HUES64 (cell line): ENCODE measurements at regions not wholly inside any gene's neighbourhood (a gene's known extent, or its start where the extent isn't known, plus 50 kb on each side); places are given as distances from the start of the nearest gene placed in this dataset.

ENCODE experiments used
- H3K27ac ChIP-seq: 2 replicates; pipeline ENCODE4 v1.7.0; 2013; ENCODE audit warnings: low read depth, low read length, inconsistent platforms
- H3K27me3 ChIP-seq: 2 replicates; pipeline ENCODE4 v1.6.1; 2013; ENCODE audit warnings: mild to moderate bottlenecking, low read length; ENCODE audit not compliant: insufficient read depth
- H3K36me3 ChIP-seq: 2 replicates; pipeline ENCODE4 v1.6.1; 2013; ENCODE audit warnings: mild to moderate bottlenecking, low read length; ENCODE audit not compliant: insufficient read depth
- H3K4me1 ChIP-seq: 2 replicates; pipeline ENCODE4 v1.6.1; 2013; ENCODE audit warnings: mild to moderate bottlenecking, low read length, moderate library complexity; ENCODE audit not compliant: insufficient read depth
- H3K4me3 ChIP-seq: 2 replicates; pipeline ENCODE4 v1.5.1; 2013; ENCODE audit warnings: mild to moderate bottlenecking, low read length, moderate library complexity
- H3K9ac ChIP-seq: 2 replicates; pipeline ENCODE4 v1.6.1; 2013; ENCODE audit warnings: mild to moderate bottlenecking, low read depth, low read length
- H3K9me3 ChIP-seq: 2 replicates; pipeline ENCODE4 v1.6.1; 2013; ENCODE audit warnings: low read depth, low read length; ENCODE audit not compliant: insufficient read depth
- WGBS: fragments of 150-250, 120-280 bp; methylation state at CpG from one replicate; pipeline ENCODE4 v1.1.7; 2013; ENCODE audit warnings: missing lambda C conversion rate; 5-methylcytosine and 5-hydroxymethylcytosine counted together

GRCh38 chr3:152608696-152609594 lies 226.0 kb upstream of the P2RY1 start:
- Histone ChIP-seq H3K36me3 (no peaks in the 10 kb centered on the region), H3K27me3 (no peaks in the 10 kb centered on the region), H3K4me3 (no peak overlapping the region), H3K9ac (0 out of 2 replicates have a peak overlapping the region, but pooled peaks have one; percentile 14), H3K9me3 (0 out of 2 replicates have a peak, but pooled peaks cover 2% of the 10 kb centered on the region), H3K4me1 (peaks cover 29% of the 10 kb centered on the region), H3K27ac (peak overlapping the region; percentile 79; the same call in 1 of the 2 replicates)
- 88% methylated on average over 8 of the region's 8 CpGs for WGBS

- H3K27ac ChIP-seq = peak overlapping the region; percentile 79
Measured at GRCh38 chr3:152609891-152610290, 225.0 kb upstream of the P2RY1 start.

DNA sequence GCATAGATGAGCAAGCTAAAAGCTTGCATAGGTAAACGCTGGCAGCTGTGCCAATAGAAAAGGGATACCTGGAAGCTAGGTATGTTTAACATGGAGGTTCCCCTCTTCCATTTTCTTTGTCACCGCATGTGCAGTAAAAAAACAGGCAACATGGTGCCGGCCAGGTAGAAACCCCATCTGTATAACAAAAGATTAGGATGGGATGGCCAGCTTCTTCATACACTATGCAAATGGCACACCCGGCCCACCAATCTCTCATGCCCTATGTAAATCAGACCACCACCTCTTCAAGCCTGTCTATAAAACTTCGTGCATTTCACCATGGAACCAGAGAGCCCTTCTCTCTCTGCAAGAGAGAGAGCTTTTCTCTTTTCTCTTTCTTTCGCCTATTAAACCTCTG lies 224.3 kb upstream of the P2RY1 start:
- no peaks in the 10 kb centered on the region for H3K27me3 ChIP-seq
- 70% methylated on average over 6 of the region's 6 CpGs for WGBS
- H3K9me3 ChIP-seq = no peaks in the 10 kb centered on the region
- peak overlapping the region; percentile 28; the same call in 1 of the 2 replicates for H3K9ac ChIP-seq
- H3K4me3 ChIP-seq = no peak overlapping the region
- H3K36me3 ChIP-seq = no peaks in the 10 kb centered on the region
- H3K27ac ChIP-seq = peak overlapping the region; percentile 79
- H3K4me1 ChIP-seq = peaks cover 29% of the 10 kb centered on the region

More at GRCh38 chr3:152609891-152610290, 225.0 kb upstream of the P2RY1 start:
- Histone ChIP-seq H3K9me3 (no peaks in the 10 kb centered on the region), H3K4me1 (peaks cover 29% of the 10 kb centered on the region), H3K9ac (no peak overlapping the region), H3K4me3 (0 out of 2 replicates have a peak overlapping the region, but pooled peaks have one; percentile 12), H3K36me3 (no peaks in the 10 kb centered on the region), H3K27me3 (no peaks in the 10 kb centered on the region)

DNA sequence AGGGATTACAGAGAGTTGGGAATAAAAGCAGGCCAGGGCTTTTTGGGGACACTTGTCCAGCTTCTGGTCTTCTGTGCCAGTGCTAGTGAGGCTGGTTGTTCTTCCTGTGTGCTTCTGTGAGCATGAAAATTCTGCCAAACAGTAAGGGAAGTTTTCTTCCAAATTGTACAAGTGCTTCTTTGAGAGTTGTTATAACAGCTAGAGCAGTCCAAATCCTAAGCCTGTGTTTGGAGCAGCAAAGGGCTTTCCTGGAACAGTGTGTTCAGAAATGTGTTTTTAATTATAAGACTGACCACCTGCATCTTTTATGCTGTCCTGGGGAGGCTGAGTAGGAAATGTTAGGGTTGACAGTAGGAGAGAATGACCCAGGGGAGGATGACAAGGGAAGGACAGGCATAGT lies 223.0 kb upstream of the P2RY1 start:
- Histone ChIP-seq H3K36me3 (no peaks in the 10 kb centered on the region), H3K9me3 (no peaks in the 10 kb centered on the region), H3K4me3 (no peak overlapping the region), H3K27me3 (no peaks in the 10 kb centered on the region), H3K9ac (no peak overlapping the region), H3K27ac (no peak overlapping the region), H3K4me1 (peaks cover 29% of the 10 kb centered on the region)

DNA sequence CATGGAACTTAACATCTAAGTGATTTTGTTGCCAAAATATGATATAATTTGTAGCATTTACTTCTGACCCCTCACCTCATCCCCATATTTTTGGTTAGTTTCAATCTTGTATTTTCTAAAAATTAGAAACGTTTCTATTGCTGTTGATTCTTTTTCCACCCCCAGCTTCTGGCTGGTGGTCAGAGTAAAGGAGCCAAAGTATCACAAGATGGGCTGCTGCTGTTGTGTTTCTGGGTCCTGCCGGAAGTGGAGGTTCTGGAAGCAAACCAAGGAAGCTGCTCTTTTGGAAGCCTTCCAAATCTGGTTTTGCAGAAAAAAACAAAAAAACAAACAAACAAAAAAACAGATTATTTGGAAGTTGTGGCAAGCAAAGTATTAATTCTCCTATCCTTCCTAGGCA lies 221.1 kb upstream of the P2RY1 start:
- no peak overlapping the region for H3K27ac ChIP-seq
- no peak overlapping the region for H3K4me3 ChIP-seq
- no peaks in the 10 kb centered on the region for H3K9me3 ChIP-seq
- H3K36me3 ChIP-seq = no peaks in the 10 kb centered on the region
- WGBS = 100% methylated on average over 2 of the region's 2 CpGs
- peaks cover 24% of the 10 kb centered on the region for H3K4me1 ChIP-seq
- H3K9ac ChIP-seq = no peak overlapping the region
- H3K27me3 ChIP-seq = no peaks in the 10 kb centered on the region

DNA sequence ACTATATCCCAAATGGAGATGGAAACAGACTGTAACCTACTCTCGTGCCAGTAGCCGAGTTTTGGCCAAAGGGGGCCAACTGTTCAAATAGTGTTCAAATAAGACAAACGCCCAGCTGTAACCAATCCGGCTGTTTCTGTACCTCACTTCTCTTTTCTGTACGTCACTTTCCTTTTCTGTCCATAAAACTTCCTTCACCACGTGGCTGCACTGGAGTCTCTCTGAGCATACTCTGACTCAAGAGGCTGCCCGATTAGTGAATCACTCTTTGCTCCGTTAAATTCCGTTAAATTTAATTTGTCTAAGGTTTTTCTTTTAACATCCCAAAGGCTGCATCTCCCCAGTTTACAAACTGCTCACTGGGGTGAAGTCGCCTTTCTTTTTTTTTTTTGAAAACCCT lies 219.2 kb upstream of the P2RY1 start:
- Histone ChIP-seq H3K36me3 (no peaks in the 10 kb centered on the region), H3K4me3 (no peak overlapping the region), H3K27me3 (no peaks in the 10 kb centered on the region), H3K9ac (no peak overlapping the region), H3K9me3 (no peaks in the 10 kb centered on the region), H3K4me1 (peaks cover 5% of the 10 kb centered on the region), H3K27ac (no peak overlapping the region)
- 89% methylated on average over 10 of the region's 10 CpGs for WGBS

GRCh38 chr3:152617609-152618008 lies 217.3 kb upstream of the P2RY1 start:
- Histone ChIP-seq H3K9ac (no peak overlapping the region), H3K4me1 (0 out of 2 replicates have a peak, but pooled peaks cover 8% of the 10 kb centered on the region), H3K9me3 (no peaks in the 10 kb centered on the region), H3K27ac (no peak overlapping the region), H3K4me3 (no peak overlapping the region), H3K36me3 (no peaks in the 10 kb centered on the region), H3K27me3 (no peaks in the 10 kb centered on the region)

GRCh38 chr3:152618529-152618928 lies 216.4 kb upstream of the P2RY1 start:
- Histone ChIP-seq H3K27ac (no peak overlapping the region), H3K27me3 (no peaks in the 10 kb centered on the region), H3K4me1 (0 out of 2 replicates have a peak, but pooled peaks cover 8% of the 10 kb centered on the region), H3K4me3 (no peak overlapping the region), H3K9ac (no peak overlapping the region), H3K36me3 (no peaks in the 10 kb centered on the region), H3K9me3 (no peaks in the 10 kb centered on the region)
- no CpG with 5 or more reads among the region's 1 CpG for WGBS

GRCh38 chr3:152619691-152620090 lies 215.2 kb upstream of the P2RY1 start:
- no peak overlapping the region for H3K9ac ChIP-seq

GRCh38 chr3:152620395-152620794 lies 214.5 kb upstream of the P2RY1 start:
- WGBS = 97% methylated on average over 2 of the region's 3 CpGs
- Histone ChIP-seq H3K9me3 (no peaks in the 10 kb centered on the region), H3K4me1 (0 out of 2 replicates have a peak, but pooled peaks cover 8% of the 10 kb centered on the region), H3K9ac (no peak overlapping the region), H3K27me3 (no peaks in the 10 kb centered on the region), H3K36me3 (no peaks in the 10 kb centered on the region), H3K27ac (no peak overlapping the region), H3K4me3 (no peak overlapping the region)

More at GRCh38 chr3:152619691-152620090, 215.2 kb upstream of the P2RY1 start:
- Histone ChIP-seq H3K27me3 (no peaks in the 10 kb centered on the region), H3K4me3 (no peak overlapping the region), H3K27ac (no peak overlapping the region), H3K4me1 (0 out of 2 replicates have a peak, but pooled peaks cover 8% of the 10 kb centered on the region), H3K9me3 (no peaks in the 10 kb centered on the region), H3K36me3 (no peaks in the 10 kb centered on the region)
- WGBS = 95% methylated on average over 3 of the region's 3 CpGs

GRCh38 chr3:152621006-152621868 lies 213.7 kb upstream of the P2RY1 start:
- no peaks in the 10 kb centered on the region for H3K36me3 ChIP-seq
- H3K4me1 ChIP-seq = 0 out of 2 replicates have a peak, but pooled peaks cover 8% of the 10 kb centered on the region
- 81% methylated on average over 8 of the region's 8 CpGs for WGBS
- no peak overlapping the region for H3K27ac ChIP-seq
- no peak overlapping the region for H3K4me3 ChIP-seq
- H3K9ac ChIP-seq = no peak overlapping the region
- no peaks in the 10 kb centered on the region for H3K27me3 ChIP-seq
- H3K9me3 ChIP-seq = no peaks in the 10 kb centered on the region
